Tongue (tissue), 1 donor: ENCODE measurements at regions not wholly inside any gene's neighbourhood (a gene's known extent, or its start where the extent isn't known, plus 50 kb on each side); places are given as distances from the start of the nearest gene placed in this dataset.

Experiments
- DNase-seq: peaks from one replicate; pipeline ENCODE4 v3.0.0-alpha.2; 2015

- DNase-seq, result no peak
These were observed 333.6 kb downstream of the NPHP4 start for GRCh38 chr1:5658340-5659316.

- DNase-seq, result peak; percentile 14
These were observed 340.0 kb downstream of the NPHP4 start for GRCh38 chr1:5651964-5652821.

GRCh38 chr1:5651473-5651872 lies 340.8 kb downstream of the NPHP4 start:
- DNase-seq, result no peak

GRCh38 chr1:5651027-5651410 lies 341.2 kb downstream of the NPHP4 start:
- DNase-seq, result no peak

GRCh38 chr1:5650283-5651026 lies 341.8 kb downstream of the NPHP4 start:
- DNase-seq, result no peak

GRCh38 chr1:5649795-5650194 lies 342.4 kb downstream of the NPHP4 start:
- DNase-seq, result no peak

- no peak for DNase-seq
These were observed 343.1 kb downstream of the NPHP4 start for GRCh38 chr1:5649166-5649551.

- DNase-seq, result no peak
These were observed 343.6 kb downstream of the NPHP4 start for GRCh38 chr1:5648410-5649165.

GRCh38 chr1:5647234-5647633 lies 345.0 kb downstream of the NPHP4 start:
- DNase-seq, result no peak

- DNase-seq, result no peak
These were observed 345.6 kb downstream of the NPHP4 start for GRCh38 chr1:5646486-5647149.

GRCh38 chr1:5645929-5646328 lies 346.3 kb downstream of the NPHP4 start:
- DNase-seq, result no peak

- DNase-seq, result no peak
These were observed 347.2 kb downstream of the NPHP4 start for GRCh38 chr1:5645135-5645399.

GRCh38 chr1:5644281-5645134 lies 347.7 kb downstream of the NPHP4 start:
- no peak for DNase-seq

- no peak for DNase-seq
These were observed 348.7 kb downstream of the NPHP4 start for GRCh38 chr1:5643360-5644107.

GRCh38 chr1:5640845-5641244 lies 351.4 kb downstream of the NPHP4 start:
- no peak for DNase-seq

GRCh38 chr1:5639106-5639722 lies 353.0 kb downstream of the NPHP4 start:
- no peak for DNase-seq

GRCh38 chr1:5638582-5638981 lies 353.6 kb downstream of the NPHP4 start:
- DNase-seq, result no peak

GRCh38 chr1:5637171-5637570 lies 355.1 kb downstream of the NPHP4 start:
- DNase-seq, result peak; percentile 12

GRCh38 chr1:5634893-5635292 lies 357.3 kb downstream of the NPHP4 start:
- no peak for DNase-seq
